ENCODE measurements at regions not wholly inside any gene's neighbourhood (a gene's known extent, or its start where the extent isn't known, plus 50 kb on each side); places are given as distances from the start of the nearest gene placed in this dataset.

- no peak for TF ChIP-seq REST (IDR thresholded peaks at IDR 0.05; ENCODE audit: unreplicated experiment)
- TF ChIP-seq ETS1 (IDR thresholded peaks at IDR 0.05), result no peak
- TF ChIP-seq ZNF114 (CRISPR knock-in tag; IDR thresholded peaks at IDR 0.05), result no peak
- no peak for TF ChIP-seq POLR2AphosphoS5 (IDR thresholded peaks at IDR 0.05; ENCODE audit: low read depth)
- no peak for TF ChIP-seq JUNB (IDR thresholded peaks at IDR 0.05; ENCODE audit: unreplicated experiment)
Observed at GRCh38 chr2:53485021-53485728, 282.4 kb upstream of the CHAC2 start (continued).

- Histone ChIP-seq H3K79me2 (replicated peaks; ENCODE audit: insufficient read depth) (no peaks in the 10 kb centered on the region), H3K4me1 (ENCODE audit: insufficient read depth) (no peaks in the 10 kb centered on the region), H3K4me3 (no peak overlapping the region), H3K27me3 (ENCODE audit: insufficient read depth) (no peaks in the 10 kb centered on the region), H3K9me2 (ENCODE audit: insufficient read depth) (peaks cover 13% of the 10 kb centered on the region; the same call in 1 of the 2 replicates), H2AFZ (peak overlapping the region; percentile 4; the same call in 1 of the 2 replicates), H4K20me1 (replicated peaks; ENCODE audit: insufficient read depth) (no peaks in the 10 kb centered on the region), H3F3A (replicated peaks; ENCODE audit: low read depth) (no peaks in the 10 kb centered on the region), H3K36me3 (ENCODE audit: insufficient read depth) (no peaks in the 10 kb centered on the region), H3K27ac (ENCODE audit: low read depth) (no peak overlapping the region), H3K4me2 (no peak overlapping the region)
- DNase-seq (ENCODE audit: low spot score), result no peak
- no peaks in the 10 kb centered on the region for H3K27me3 Mint-ChIP-seq (ENCODE audit: insufficient read depth, low read depth, poor library complexity)
- H3K36me3 Mint-ChIP-seq (ENCODE audit: low read depth), result peaks cover 3% of the 10 kb centered on the region; the same call in 1 of the 3 replicates
- no peak overlapping the region for H3K27ac Mint-ChIP-seq
- H3K4me3 Mint-ChIP-seq, result no peak overlapping the region
- no peaks in the 10 kb centered on the region for H3K4me1 Mint-ChIP-seq
- H3K9me3 Mint-ChIP-seq, result peaks cover 3% of the 10 kb centered on the region; the same call in 2 of the 3 replicates
- ATAC-seq, result no peak
- TF ChIP-seq CTCF (conservative IDR thresholded peaks at IDR 0.05; ENCODE audit: low read depth in 2 of 2) (no peak), REST (IDR thresholded peaks at IDR 0.05; ENCODE audit: unreplicated experiment) (no peak), POLR2AphosphoS5 (IDR thresholded peaks at IDR 0.05; ENCODE audit: low read depth) (no peak)
Observed at GRCh38 chr2:53484531-53484930, 283.1 kb upstream of the CHAC2 start.

All from GM23338 (cell line).